ENCODE measurements at regions not wholly inside any gene's neighbourhood (a gene's known extent, or its start where the extent isn't known, plus 50 kb on each side); places are given as distances from the start of the nearest gene placed in this dataset.

GRCh38 chr6:18629571-18629970 is 242.4 kb downstream of the RNF144B start:
- no peaks in the 10 kb centered on the region for H3F3A ChIP-seq (ENCODE audit: low read length, unreplicated experiment)
- CTCF ChIA-PET, result no interaction called here
- no peaks in the 10 kb centered on the region for H3K9me2 ChIP-seq (replicated peaks; ENCODE audit: low read length)
- no peaks in the 10 kb centered on the region for H3K9me3 ChIP-seq (ENCODE audit: low read length)
- TF ChIP-seq EZH2phosphoT487 (IDR thresholded peaks at IDR 0.05; ENCODE audit: borderline replicate concordance, low read length) (no peak), CTCF (conservative IDR thresholded peaks at IDR 0.05; ENCODE audit: low read depth, low read length) (no peak), EZH2 (IDR thresholded peaks at IDR 0.05; ENCODE audit: low read length, unreplicated experiment) (no peak)
- no peak overlapping the region for H3K4me2 ChIP-seq (ENCODE audit: low read length)
- H3K9ac ChIP-seq (ENCODE audit: low read length), result no peak overlapping the region
- peaks cover 27% of the 10 kb centered on the region for H3K27me3 ChIP-seq (ENCODE audit: low read length)
- no peak overlapping the region for H3K27ac ChIP-seq (ENCODE audit: low read length)
- H4K20me1 ChIP-seq (ENCODE audit: low read length), result no peaks in the 10 kb centered on the region
- peaks cover 8% of the 10 kb centered on the region for H3K4me1 ChIP-seq (ENCODE audit: insufficient read depth, low read length)
- BruUV-seq (replicated peaks), result no TSS peak
- DNase-seq (no peak), ATAC-seq (no peak)
- H3K4me3 ChIP-seq (ENCODE audit: low read length), result no peak overlapping the region
- H3K79me2 ChIP-seq (ENCODE audit: low read length), result no peaks in the 10 kb centered on the region
- H3K36me3 ChIP-seq (ENCODE audit: low read depth, low read length), result no peaks in the 10 kb centered on the region
- intact Hi-C loops (cut with micrococcal nuclease), result no loop called here
- POLR2A ChIA-PET (ENCODE audit: unreplicated experiment), result no interaction called here
- H2AFZ ChIP-seq (ENCODE audit: low read length), result no peak overlapping the region

DNA sequence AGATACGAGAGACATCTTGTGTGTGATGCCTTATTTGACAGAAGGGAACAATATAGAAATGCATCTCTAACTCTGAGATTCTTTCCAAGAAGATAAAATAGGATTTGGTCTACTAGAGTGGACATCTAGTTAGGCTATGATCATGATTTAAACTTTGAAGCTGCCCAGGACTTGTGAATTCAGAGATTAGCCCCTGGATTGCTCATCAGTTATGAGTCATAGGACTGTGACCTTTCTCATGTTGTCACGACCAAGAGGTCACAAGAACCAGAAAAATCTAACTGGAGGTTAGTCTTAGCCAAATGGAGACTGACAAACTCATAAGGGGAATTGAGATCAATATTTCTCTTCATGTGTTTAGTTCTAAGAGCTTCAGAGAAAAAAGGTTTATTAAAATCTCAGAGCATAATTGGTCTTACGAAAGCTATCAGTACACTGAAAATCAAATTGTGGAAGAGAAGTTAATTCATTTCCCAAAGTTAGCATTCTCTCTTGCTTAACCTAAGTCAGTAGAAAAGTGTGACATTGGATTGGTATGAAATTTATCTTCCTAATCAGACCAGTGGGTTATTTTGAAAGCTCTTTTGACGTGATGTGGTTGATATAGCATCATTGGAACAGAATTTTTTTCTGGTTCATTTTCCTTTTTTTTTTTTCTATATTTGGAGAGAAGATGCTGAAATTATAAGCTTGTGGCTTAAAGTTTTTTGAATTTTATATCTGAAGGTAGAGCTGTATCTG is 245.7 kb downstream of the RNF144B start:
- H4K20me1 ChIP-seq (ENCODE audit: low read length), result no peaks in the 10 kb centered on the region
- H3K9ac ChIP-seq (ENCODE audit: low read length), result no peak overlapping the region
- H3F3A ChIP-seq (ENCODE audit: low read length, unreplicated experiment), result no peaks in the 10 kb centered on the region
- DNase-seq (peak; percentile 55), ATAC-seq (no peak)
- no peaks in the 10 kb centered on the region for H3K36me3 ChIP-seq (ENCODE audit: low read depth, low read length)
- peaks cover 8% of the 10 kb centered on the region for H3K4me1 ChIP-seq (ENCODE audit: insufficient read depth, low read length)
- H3K4me3 ChIP-seq (ENCODE audit: low read length), result no peak overlapping the region
- no peak for TF ChIP-seq EZH2 (IDR thresholded peaks at IDR 0.05; ENCODE audit: low read length, unreplicated experiment)
- no peak for TF ChIP-seq CTCF (conservative IDR thresholded peaks at IDR 0.05; ENCODE audit: low read depth, low read length)
- TF ChIP-seq EZH2phosphoT487 (IDR thresholded peaks at IDR 0.05; ENCODE audit: borderline replicate concordance, low read length), result no peak
- CTCF ChIA-PET, result no interaction called here
- H3K27ac ChIP-seq (ENCODE audit: low read length), result peak overlapping the region; percentile 20; the same call in 1 of the 2 replicates
- H2AFZ ChIP-seq (ENCODE audit: low read length), result no peak overlapping the region
- H3K4me2 ChIP-seq (ENCODE audit: low read length), result peak overlapping the region; percentile 23; the same call in 1 of the 2 replicates
- intact Hi-C loops (cut with micrococcal nuclease), result loop anchor here (5.0 kb wide), 1 partner anchor 704 kb away; no protein-coding TSS in a partner anchor
- H3K27me3 ChIP-seq (ENCODE audit: low read length), result peaks cover 58% of the 10 kb centered on the region
- BruUV-seq (replicated peaks), result no TSS peak
- no peaks in the 10 kb centered on the region for H3K9me3 ChIP-seq (ENCODE audit: low read length)
- no peaks in the 10 kb centered on the region for H3K79me2 ChIP-seq (ENCODE audit: low read length)
- POLR2A ChIA-PET (ENCODE audit: unreplicated experiment), result interaction anchor here (0.6 kb wide), 1 partner anchor 32 kb away, joined by 7 read pairs; no protein-coding TSS in a partner anchor
- no peaks in the 10 kb centered on the region for H3K9me2 ChIP-seq (replicated peaks; ENCODE audit: low read length)

DNA sequence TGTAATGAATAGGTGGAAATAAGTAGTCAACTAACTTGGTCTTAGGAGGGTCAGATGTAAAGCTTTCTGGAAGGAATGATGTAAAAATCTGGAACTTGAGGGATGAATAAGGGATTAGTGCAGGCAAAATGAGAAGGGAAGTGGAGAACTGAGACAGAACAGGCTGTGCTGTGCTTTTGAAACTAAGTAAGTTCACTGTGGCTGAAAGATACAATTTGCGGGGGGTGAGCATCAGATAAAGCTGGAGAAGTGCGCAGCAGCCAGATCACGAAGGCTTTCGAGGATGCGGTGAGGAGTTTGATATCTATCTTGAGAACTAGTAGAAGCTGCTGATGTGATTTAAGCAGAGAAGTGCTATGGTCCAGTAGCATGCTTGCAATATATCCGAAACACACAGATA is 247.8 kb downstream of the RNF144B start:
- H3K36me3 ChIP-seq (ENCODE audit: low read depth, low read length), result no peaks in the 10 kb centered on the region
- POLR2A ChIA-PET (ENCODE audit: unreplicated experiment), result no interaction called here
- H3K9ac ChIP-seq (ENCODE audit: low read length), result no peak overlapping the region
- no peak overlapping the region for H2AFZ ChIP-seq (ENCODE audit: low read length)
- no peak overlapping the region for H3K4me3 ChIP-seq (ENCODE audit: low read length)
- H3K9me2 ChIP-seq (replicated peaks; ENCODE audit: low read length), result no peaks in the 10 kb centered on the region
- BruUV-seq (replicated peaks), result no TSS peak
- ATAC-seq (no peak), DNase-seq (no peak)
- H4K20me1 ChIP-seq (ENCODE audit: low read length), result no peaks in the 10 kb centered on the region
- no peak overlapping the region for H3K27ac ChIP-seq (ENCODE audit: low read length)
- no peak for TF ChIP-seq CTCF (conservative IDR thresholded peaks at IDR 0.05; ENCODE audit: low read depth, low read length)
- no peak for TF ChIP-seq EZH2 (IDR thresholded peaks at IDR 0.05; ENCODE audit: low read length, unreplicated experiment)
- no peak for TF ChIP-seq EZH2phosphoT487 (IDR thresholded peaks at IDR 0.05; ENCODE audit: borderline replicate concordance, low read length)
- peaks cover 8% of the 10 kb centered on the region for H3K4me1 ChIP-seq (ENCODE audit: insufficient read depth, low read length)
- H3K27me3 ChIP-seq (ENCODE audit: low read length), result peaks cover 70% of the 10 kb centered on the region
- H3K4me2 ChIP-seq (ENCODE audit: low read length), result no peak overlapping the region
- H3K9me3 ChIP-seq (ENCODE audit: low read length), result no peaks in the 10 kb centered on the region
- intact Hi-C loops (cut with micrococcal nuclease), result loop anchor here (5.0 kb wide), 1 partner anchor 702 kb away; no protein-coding TSS in a partner anchor
- H3F3A ChIP-seq (ENCODE audit: low read length, unreplicated experiment), result no peaks in the 10 kb centered on the region
- CTCF ChIA-PET, result no interaction called here
- no peaks in the 10 kb centered on the region for H3K79me2 ChIP-seq (ENCODE audit: low read length)

All from PC-3 (cell line).